ENCODE measurements at regions not wholly inside any gene's neighbourhood (a gene's known extent, or its start where the extent isn't known, plus 50 kb on each side); places are given as distances from the start of the nearest gene placed in this dataset.

DNA sequence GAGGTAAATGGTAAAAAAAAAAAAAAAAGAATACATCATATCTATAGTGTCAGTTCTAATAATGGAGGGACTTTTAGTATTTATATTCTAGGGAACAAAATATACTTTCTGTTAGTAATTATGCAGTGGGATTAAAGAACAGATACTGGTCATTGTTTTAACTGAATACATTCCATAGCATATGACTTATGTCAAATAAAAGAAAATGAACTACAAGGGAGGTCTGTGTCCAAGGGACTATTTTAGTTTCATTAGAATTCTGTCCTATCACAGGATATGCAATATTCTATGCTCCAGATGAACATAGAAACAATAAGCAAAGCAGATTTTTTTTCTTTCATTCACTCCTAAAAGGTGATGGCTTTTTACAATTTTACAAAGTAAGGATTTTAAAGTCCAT is 154.2 kb upstream of the ZEB2 start:
- DNase-seq (ENCODE audit: low spot score in 2 of 2) (no peak), FAIRE-seq (peak; percentile 8)

DNA sequence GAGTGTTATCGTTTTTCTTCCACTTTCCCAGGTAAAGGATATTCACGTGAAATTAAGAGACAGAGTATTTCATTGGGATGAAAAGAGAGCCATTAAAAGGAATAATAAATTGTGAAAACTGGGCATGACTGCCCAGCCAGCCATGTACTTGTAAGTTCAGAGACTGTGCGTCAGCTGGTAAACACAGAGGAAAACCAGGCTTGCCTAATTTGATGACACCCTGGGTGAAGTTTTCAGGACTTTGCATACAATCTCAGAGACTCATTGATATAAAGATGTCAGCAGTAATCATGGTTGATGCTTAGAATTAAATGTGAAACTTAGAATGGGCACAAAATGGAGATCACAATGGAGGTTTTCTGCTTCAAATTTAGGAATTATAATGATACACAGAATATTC is 153.5 kb upstream of the ZEB2 start:
- FAIRE-seq (no peak), DNase-seq (ENCODE audit: low spot score in 2 of 2) (no peak)

DNA sequence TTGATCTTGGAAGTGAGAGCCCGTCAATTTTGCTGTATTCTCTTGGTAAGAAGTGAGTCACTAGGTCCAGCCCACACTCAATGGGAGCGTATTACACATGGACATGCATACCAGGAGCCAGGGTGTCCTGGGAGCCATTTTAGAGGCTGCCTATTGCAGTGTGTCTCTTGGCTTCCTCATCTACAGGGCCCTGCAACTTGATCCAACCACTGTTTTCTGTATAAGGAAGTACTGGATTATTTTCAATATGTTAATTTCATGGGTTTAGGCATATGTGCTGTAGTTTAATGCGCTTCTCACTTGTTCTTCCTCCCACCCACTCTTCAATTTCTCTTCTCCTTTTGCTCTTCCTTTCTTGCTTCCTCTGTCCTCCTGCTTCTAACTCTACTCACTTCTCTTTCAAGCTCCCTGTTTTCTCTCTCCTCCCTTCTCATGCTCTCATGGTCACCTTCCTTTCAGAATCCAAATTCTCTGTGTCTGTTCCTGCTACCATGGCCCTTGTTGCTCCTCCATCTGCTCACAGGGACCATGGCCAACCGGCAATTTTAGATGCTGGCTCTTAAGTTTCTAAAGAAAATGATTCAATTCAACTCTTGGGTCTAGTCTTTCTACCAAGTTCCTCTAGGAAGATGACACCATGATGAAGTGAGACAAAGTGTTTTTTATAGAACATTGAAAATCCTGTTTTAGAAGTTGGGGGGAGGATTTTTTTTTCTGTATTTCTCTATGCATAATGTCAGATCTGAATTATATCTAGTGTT is 152.0 kb upstream of the ZEB2 start:
- DNase-seq (ENCODE audit: low spot score in 2 of 2) (no peak), FAIRE-seq (no peak)

DNA sequence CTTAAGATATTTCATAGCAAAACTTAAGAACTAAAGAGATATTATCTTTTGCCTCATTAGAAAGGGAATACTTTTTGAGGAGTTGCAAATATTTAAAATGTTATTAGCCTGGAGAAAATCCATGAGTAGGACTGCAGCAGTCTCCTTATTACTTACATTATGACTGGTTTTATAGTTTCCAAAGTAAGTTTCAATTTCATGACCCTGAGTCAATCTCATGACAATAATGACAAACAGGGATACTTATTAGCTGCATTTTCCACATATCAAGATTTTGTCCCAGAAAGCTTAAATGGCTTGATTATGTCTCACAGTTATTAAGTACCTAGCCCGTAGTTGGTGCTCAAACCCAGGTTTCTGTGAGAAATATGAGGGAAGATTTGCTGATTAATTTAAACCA is 150.8 kb upstream of the ZEB2 start:
- FAIRE-seq, result no peak
- no peak for DNase-seq (ENCODE audit: low spot score in 2 of 2)

DNA sequence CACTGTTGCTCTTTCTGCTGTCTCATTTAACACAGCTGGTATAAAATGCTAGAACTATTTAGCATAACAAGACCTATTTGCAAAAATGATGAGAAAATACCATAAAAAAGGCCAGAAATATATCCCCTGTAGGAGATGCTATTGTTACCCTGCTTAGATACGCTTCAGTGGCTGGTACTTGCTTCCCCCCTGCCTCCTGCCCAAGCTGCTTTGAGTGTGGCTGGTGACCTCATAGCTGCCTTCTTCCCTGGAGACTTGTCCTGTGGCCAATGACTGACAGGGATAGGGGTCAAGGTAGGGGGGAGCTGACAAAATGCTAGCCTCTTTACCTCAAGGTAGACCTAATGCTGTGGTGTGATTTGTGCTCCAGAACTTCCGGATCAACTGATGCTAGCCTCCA is 150.2 kb upstream of the ZEB2 start:
- FAIRE-seq (no peak), DNase-seq (ENCODE audit: low spot score in 2 of 2) (no peak)

DNA sequence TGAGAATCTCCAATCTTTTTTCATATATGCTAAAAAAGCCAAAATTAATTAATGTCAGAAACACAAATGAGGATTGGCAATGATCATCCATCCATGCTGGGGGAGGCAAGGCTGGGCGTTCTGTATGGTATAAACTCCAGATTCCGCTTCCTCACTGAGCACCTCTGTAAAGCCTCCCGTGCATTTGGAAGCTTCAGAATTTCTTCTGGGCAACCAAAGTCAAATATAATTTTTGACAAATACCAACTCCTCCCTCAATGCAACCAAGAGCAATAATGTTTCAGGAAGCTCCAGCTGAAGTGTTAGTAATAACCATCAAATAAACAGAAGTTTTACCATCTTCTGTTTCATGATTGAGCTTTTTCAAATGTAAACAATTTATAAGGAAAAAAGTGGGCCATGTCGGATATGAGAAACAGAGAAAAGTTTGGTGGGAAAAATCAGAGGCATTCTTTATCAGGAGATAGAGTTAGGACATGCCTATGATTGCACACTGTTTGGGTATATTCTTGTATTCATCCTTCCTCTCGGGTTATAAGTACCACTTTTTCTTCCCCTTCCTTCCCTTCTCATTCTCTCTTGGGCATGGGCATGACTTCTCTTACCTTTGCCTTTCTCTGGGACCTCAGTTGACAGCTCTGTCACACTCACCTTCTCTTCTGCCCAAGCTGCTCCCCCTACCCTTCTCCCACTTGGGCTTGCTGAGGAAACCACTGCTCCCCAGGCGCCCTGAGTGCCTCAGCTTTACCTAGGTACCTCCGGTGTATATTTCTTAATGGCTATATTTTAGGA is 149.5 kb upstream of the ZEB2 start:
- DNase-seq (ENCODE audit: low spot score in 2 of 2) (no peak), FAIRE-seq (no peak)

DNA sequence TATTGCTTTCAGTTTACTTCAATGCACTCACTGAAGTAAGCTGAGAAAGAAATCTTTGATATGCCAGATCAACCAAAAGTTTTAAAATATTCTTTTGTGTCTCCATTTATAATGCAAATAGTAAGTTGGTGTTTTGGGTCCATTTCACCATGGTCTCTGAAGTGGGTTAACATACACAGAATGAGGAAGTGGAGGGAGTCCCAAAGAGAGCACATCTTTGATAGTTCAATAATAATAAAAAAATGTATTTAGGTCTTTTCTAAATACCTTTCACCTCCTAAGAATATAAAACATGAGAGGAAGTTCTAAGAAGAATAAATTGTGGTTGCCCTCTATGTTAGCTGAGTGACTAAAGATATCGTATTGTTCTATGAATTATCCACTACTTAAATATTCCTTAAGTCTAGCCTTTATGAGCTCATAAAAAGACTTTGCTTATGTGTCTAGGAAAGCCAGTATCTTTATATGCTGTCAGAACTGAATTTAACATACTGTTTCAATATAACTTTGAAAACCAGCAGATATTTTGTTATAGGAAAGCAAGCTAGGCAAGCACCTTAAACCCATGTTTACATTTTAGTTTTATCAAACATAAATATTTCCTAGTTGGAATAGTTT is 148.7 kb upstream of the ZEB2 start:
- FAIRE-seq (no peak), DNase-seq (ENCODE audit: low spot score in 2 of 2) (no peak)

DNA sequence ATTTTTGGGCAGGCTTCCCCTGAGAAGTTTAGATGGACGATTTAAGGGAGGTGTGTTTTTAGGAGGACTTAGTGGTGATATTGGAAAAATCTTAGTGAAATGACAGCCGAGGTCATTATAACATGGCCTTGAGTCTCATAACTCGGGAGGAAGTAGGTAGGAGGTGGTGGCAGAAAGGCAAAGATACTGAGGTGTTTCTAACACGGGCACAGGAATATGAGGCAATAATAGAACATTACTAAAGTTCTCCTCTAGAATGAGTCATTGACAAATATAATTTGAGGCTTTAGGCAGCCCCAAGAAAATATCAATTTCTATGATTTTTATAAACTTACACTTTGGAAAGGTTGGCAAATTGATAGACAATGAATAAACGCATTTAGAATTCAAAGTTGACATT is 146.1 kb upstream of the ZEB2 start:
- FAIRE-seq (no peak), DNase-seq (ENCODE audit: low spot score in 2 of 2) (no peak)

DNA sequence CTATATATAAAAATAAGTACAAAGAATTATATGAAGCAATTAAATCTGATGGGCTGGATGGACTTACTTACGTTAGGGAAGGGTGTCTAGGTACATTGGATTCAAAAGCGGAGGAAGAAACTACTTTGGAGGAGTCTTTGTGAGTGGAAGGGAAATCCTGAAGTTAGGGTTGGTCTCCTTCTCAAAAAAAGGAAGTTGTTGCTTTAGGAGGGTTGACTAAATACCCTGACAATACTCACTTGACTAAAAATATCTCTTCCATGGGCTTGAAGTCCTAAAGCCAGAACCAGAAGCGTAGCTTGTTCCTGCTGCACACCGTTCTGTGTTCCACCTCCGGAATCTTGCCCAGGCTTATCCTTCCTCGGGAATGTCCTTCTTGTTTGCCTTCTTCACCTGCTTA is 143.3 kb upstream of the ZEB2 start:
- FAIRE-seq (no peak), DNase-seq (ENCODE audit: low spot score in 2 of 2) (no peak)

DNA sequence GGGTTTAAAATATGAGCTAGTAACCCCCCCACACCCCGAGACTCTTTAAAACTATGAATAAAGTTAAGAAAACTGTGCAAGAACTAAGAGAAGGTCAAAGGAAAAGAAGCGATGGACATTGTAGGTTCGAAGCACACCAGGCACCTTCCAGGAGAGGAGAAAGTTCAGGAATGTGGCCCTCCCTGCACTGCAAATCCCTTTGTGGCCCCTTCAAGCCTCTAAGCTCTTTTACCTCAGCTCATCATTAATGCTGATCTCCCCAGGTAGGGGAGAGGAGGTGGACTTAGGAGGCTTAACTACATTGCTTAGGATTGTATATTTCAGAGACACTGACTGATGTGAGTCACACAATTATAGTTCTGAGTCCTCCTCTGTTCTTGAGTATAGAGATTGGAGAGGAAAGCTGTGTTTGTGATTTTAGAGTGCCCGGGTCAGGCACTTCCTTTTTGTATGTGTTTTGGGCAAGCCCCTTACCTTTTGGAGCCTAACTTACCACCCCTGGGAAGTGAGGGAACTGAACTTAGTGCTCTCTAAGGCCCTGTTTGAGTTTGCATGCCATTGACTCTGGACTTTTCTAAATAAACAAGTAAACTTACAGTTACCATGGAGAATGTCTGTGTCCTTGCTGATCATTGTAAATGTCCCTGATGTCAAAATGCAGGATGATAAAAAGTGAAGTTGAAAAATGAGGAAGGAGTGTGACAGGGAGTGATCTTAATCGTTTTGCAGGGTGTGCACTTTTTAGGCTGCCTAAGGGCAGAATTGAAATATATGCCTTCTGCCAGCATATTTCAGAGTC is 140.8 kb upstream of the ZEB2 start:
- DNase-seq (ENCODE audit: low spot score in 2 of 2) (no peak), FAIRE-seq (no peak)

DNA sequence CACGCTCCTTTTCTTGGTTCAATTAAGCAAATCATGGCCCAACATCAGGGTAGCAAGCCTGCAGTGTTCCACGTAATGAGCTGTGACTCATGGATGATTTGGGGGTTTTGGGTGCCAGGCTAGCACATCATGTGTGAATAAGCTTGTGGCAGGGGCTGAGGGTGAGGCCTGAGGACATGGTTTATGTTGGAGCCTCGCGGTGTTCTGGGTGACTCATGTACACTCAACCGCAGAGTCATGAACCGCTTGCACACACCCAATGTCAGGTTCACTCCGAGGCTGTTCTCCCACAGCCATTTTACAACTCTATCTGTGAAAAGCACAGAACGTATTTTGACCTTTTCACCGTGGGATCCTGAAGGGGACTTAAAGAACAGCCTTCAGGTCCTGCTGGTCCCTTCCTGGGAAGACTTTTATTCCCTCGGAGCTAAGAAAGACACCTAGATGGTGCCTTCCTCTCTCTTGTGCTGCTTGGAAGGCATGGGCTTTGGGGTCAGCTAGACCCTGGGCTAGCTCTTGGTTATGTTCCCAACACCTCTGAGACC is 139.9 kb upstream of the ZEB2 start:
- FAIRE-seq (no peak), DNase-seq (ENCODE audit: low spot score in 2 of 2) (no peak)

DNA sequence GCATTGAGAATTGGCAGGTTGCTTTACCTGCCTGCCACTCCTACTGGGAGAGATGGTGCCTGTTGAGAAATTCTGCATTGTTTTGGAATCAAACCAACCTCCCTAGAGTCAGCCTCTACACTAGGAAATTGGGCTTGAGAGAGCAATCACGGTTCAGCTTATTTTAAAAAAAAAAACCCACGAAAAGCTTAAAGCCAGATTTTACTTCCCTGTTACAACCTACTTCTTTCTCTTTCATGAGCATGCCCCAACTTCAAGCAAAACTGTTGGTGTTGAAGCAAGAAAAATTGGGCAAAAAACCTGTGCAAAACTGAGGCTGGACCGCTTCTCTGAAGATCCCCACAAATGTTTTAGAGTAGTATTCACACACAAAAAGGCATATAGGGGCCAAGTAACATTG is 134.6 kb upstream of the ZEB2 start:
- no peak for FAIRE-seq

DNA sequence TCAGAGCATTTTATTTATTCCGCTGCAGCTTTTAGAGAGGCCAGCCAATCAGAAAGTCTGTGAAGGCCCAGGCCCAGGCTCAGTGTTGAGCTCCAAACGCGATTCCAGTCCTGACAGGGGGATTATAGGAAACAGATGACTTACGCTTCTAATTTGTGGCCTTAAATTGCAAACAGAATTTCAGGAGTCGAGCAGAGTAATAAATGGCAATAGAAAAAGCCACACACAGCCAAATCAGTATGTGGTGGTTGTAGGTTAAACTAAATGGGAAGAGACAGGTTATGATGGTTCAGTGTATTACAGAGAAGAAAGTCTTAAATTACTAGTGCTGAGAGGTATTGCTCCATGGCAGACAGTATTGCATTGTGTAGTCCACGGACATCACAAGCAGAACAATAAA is 131.0 kb upstream of the ZEB2 start:
- FAIRE-seq, result no peak
- DNase-seq (ENCODE audit: low spot score in 2 of 2), result no peak

More for the DNA sequence above, 134.6 kb upstream of the ZEB2 start:
- no peak for DNase-seq (ENCODE audit: low spot score in 2 of 2)

DNA sequence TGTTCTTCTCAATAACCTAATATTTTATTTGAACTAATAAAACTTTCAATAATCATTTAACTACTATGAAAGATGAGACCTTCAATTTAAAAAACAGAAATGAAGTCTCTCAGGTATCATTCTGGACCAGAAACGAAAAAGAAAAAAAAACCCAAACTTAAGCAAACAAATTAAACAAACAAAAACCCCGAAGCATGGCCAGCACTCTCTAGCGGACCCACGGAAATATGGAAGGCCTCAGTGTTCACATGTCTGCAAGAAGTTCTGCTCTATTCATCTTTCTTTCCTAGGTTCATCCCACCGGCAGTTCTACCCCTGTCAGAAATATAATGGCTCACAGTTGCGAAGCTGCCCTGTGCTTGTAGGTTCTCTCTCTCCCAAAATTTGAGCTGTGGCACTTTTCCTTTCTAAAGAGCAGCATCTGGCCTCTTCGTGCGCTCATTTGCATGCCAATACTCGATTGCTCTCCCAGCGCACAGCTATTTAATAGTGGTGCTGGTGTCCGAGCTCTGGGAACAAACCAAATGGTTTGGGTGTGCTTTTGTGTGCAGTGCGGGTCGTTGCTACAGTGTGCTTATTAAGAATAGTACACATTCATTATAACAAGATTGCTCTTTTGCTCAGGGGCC is 129.0 kb upstream of the ZEB2 start:
- DNase-seq (ENCODE audit: low spot score in 2 of 2) (no peak), FAIRE-seq (no peak)

DNA sequence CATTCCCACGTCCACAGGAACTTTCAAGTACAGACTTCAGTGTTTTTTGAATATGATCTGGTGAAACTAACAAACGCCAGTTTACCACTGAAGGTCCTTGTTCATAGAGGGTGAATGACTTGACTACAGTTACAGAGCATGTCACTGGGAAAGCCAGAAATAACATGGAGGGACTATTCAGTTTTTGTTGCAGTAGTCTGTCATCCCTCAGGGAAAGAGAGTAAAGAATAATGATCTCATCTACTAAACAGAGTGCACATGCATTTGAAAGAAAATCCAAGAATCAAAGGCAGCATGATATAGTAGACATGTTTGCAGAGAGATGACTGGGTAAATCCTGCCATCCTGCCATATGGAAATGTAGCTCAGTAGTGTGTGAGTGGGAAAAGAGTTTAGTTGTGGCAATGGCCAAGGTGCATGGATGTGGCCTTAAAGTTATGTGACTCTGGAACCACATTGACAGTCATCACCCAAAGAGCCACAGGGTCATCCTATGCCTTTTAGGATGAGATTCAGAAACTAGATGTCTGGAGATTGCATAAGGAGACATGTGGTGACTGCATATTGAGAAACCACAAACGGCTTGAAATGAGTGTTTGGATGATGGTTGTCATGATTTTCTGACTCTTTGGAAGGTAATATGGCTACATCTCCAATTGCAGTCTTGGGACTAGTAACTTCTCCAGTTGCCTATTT is 125.3 kb upstream of the ZEB2 start:
- no peak for DNase-seq (ENCODE audit: low spot score in 2 of 2)
- no peak for FAIRE-seq

DNA sequence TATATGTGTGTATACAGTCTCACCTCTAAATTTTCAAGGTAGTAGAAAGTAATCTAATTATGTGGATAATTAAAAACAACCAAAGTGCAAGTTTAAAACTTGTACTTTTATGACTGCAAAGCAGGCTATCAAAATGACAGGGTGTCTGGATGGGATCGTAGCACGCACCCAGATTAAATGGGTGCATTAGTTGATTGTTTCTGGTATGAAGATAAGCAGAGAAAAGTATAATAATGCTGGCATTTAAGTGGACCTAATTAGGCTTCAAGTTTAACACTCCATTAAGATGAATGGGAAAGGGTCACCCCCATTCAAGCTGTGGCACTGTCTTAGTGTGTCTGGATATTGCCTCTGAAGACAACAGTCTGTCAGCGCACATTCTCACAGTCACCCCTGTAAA is 124.6 kb upstream of the ZEB2 start:
- FAIRE-seq (no peak), DNase-seq (ENCODE audit: low spot score in 2 of 2) (no peak)

DNA sequence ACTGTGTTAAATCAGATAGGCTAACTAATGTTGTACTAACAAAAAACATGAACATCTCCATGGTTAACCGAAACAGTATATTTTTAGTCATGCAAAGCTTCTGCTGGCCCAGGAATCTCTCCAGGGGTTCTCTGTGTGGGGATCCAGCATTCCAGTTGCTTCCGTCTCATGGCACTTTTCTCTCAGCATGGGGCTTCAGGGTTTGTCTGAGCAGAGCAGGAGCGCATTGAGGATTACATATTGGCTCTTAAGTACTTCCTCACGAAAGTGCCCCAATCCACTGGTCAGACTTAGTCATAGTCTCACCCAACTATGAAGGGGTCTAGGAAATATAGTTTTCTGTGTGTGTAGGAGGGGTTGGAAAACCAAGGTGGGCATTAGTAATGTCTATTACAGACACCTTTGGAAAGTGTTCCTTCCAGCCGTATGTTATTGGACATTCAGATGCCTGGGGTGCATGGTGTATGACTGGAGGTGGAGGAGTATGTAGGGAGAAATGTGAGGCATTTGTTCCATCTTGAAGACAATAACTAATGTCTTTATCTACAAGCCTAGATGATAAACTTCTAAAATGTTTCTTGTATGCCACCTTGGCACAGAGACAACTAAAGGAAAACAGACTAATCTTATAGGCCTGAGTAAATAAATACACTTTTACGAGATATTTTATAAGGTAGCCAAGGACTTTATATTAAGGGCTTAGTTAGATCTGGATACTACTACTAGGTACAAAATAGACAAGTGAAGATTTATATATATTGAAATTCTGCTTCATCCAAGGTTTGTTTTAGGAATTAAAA is 123.8 kb upstream of the ZEB2 start:
- FAIRE-seq (no peak), DNase-seq (ENCODE audit: low spot score in 2 of 2) (no peak)

DNA sequence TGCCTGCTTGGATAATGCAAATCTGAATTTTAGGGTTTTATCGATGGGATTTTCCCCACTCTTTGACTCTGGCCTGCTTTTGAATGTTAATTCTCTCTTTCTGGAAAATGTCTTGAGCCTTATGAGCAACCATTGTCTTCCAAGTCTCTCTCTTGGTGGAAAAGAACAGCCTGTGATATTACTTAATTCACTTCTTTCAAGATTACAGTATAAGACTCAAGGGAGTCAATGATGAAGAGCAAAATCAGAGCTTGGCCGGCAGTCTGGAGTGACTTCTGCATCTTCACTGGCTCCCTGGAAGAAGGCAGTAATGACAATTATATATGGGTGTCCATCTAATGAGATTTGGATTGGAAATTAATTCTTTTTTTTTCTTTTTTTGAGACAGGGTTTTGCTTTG is 122.9 kb upstream of the ZEB2 start:
- no peak for DNase-seq (ENCODE audit: low spot score in 2 of 2)
- no peak for FAIRE-seq

DNA sequence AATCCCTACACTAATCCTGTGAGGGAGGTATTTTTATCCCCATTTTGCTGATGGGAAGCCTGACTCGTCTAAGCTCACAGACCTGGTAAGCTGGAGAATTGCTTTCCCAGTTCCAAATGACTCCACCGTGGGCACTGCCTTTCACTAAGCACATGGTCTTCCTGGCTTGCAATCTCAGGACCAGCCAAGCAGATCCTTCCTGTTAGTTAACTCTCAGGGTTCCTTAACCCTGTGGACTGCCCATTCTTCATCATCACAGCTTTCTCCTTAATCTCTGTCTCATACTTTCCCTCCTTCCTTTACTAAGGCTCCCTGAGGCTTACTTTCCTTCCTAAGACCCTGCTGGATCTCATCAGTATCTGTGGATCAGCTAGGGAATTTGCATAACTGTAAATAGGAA is 122.2 kb upstream of the ZEB2 start:
- no peak for DNase-seq (ENCODE audit: low spot score in 2 of 2)
- no peak for FAIRE-seq
